Naive thymus-derived CD4-positive, alpha-beta T cell (primary cell): ENCODE measurements at regions not wholly inside any gene's neighbourhood (a gene's known extent, or its start where the extent isn't known, plus 50 kb on each side); places are given as distances from the start of the nearest gene placed in this dataset.

Experiments used
- ATAC-seq: fragments of 150-1000 bp; cut with Tn5 transposase; 2 replicates; pipeline ENCODE4 v1.10.0; 2021; ENCODE audit warnings: mild to moderate bottlenecking, moderate library complexity
- CTCF ChIA-PET: fragments of 350-600 bp; sonication (Branson Sonifier 250); formaldehyde crosslinking; loops from one replicate; lab custom pipeline; 2021; ENCODE audit warnings: antibody characterized with exemption; lab: Charles Lee
- POLR2A ChIA-PET: fragments of 350-600 bp; sonication (Branson Sonifier 250); formaldehyde crosslinking; loops from one replicate; lab custom pipeline; 2021; ENCODE audit warnings: antibody characterized with exemption, inconsistent platforms; lab: Charles Lee
- DNase-seq, 9 donors: peaks; one replicate each; pipeline versions ENCODE4 v3.0.0 to v3.0.0-alpha.2; 2020 to 2022; ENCODE audit warnings: mixed read lengths in 1 of 9
- H3K27ac ChIP-seq: one replicate; pipeline ENCODE4 v1.7.0; 2013; ENCODE audit warnings: mild to moderate bottlenecking, low read depth, low read length, moderate library complexity
- H3K27me3 ChIP-seq, 2 donors: one replicate each; pipeline ENCODE4 v1.7.0; 2013; ENCODE audit warnings: low read length in 2 of 2, mild to moderate bottlenecking in 2 of 2, moderate library complexity in 2 of 2; ENCODE audit not compliant: control insufficient read depth in 2 of 2, insufficient read depth in 2 of 2
- H3K36me3 ChIP-seq, 3 experiments: 1 replicate in 2 of 3; 2 replicates in 1 of 3; pipeline ENCODE4 v1.7.0; 2013; ENCODE audit warnings: low read length in 3 of 3, mild to moderate bottlenecking in 3 of 3, moderate library complexity in 1 of 3; ENCODE audit not compliant: insufficient read depth in 3 of 3, control insufficient read depth in 2 of 3
- H3K4me1 ChIP-seq, 2 donors: one replicate each; pipeline ENCODE4 v1.7.0; 2013; ENCODE audit warnings: low read length in 2 of 2, mild to moderate bottlenecking in 2 of 2, moderate library complexity in 1 of 2; ENCODE audit not compliant: control insufficient read depth in 2 of 2, insufficient read depth in 2 of 2
- H3K4me3 ChIP-seq: 2 replicates; pipeline ENCODE4 v1.7.0; 2013; ENCODE audit warnings: mild to moderate bottlenecking, low read length
- H3K9me3 ChIP-seq, 3 experiments: 1 replicate in 2 of 3; 2 replicates in 1 of 3; pipeline ENCODE4 v1.7.0; 2013; ENCODE audit warnings: low read length in 3 of 3; ENCODE audit not compliant: control insufficient read depth in 2 of 3
- H3K27ac Mint-ChIP-seq, 9 donors: one replicate each; pipeline ENCODE4 v1.8.0; 2020 to 2022; ENCODE audit warnings: mixed read lengths in 9 of 9, mild to moderate bottlenecking in 8 of 9, moderate library complexity in 5 of 9, inconsistent platforms in 2 of 9
- H3K27me3 Mint-ChIP-seq, 5 donors: one replicate each; pipeline ENCODE4 v1.8.0; 2021 to 2022; ENCODE audit warnings: mixed read lengths in 5 of 5, mild to moderate bottlenecking in 1 of 5
- H3K36me3 Mint-ChIP-seq, 5 donors: one replicate each; pipeline ENCODE4 v1.8.0; 2020 to 2022; ENCODE audit warnings: mixed read lengths in 5 of 5, mild to moderate bottlenecking in 3 of 5, inconsistent platforms in 1 of 5
- H3K4me1 Mint-ChIP-seq, 7 donors: one replicate each; pipeline ENCODE4 v1.8.0; 2020 to 2022; ENCODE audit warnings: mixed read lengths in 7 of 7, mild to moderate bottlenecking in 3 of 7, inconsistent platforms in 1 of 7
- H3K4me3 Mint-ChIP-seq, 10 donors: one replicate each; pipeline ENCODE4 v1.8.0; 2020 to 2022; ENCODE audit warnings: mild to moderate bottlenecking in 10 of 10, mixed read lengths in 10 of 10, moderate library complexity in 6 of 10, inconsistent platforms in 2 of 10
- H3K9me3 Mint-ChIP-seq, 11 donors: one replicate each; pipeline ENCODE4 v1.8.0; 2020 to 2022; ENCODE audit warnings: mixed read lengths in 11 of 11, mild to moderate bottlenecking in 4 of 11, inconsistent platforms in 1 of 11, moderate library complexity in 1 of 11
- intact Hi-C, 2 donors: fragments of 100-400 bp; cut with micrococcal nuclease; formaldehyde crosslinking; loops; one replicate each; pipeline ENCODE4 v1.15.1; 2023

- Histone ChIP-seq H3K27me3 (no peaks in the 10 kb centered on the region), H3K9me3 (no peaks in the 10 kb centered on the region), H3K4me1 (no peaks in the 10 kb centered on the region), H3K36me3 (no peaks in the 10 kb centered on the region), H3K27ac (no peak overlapping the region), H3K4me3 (no peak overlapping the region)
- no peak for DNase-seq
- Mint-ChIP-seq H3K9me3 (peaks cover 0 to 14% (median 4%) of the 10 kb centered on the region in 11 donors), H3K4me1 (no peaks in the 10 kb centered on the region), H3K27me3 (peaks cover 10 to 30% (median 20%) of the 10 kb centered on the region in 5 donors), H3K27ac (no peak overlapping the region), H3K36me3 (no peaks in the 10 kb centered on the region), H3K4me3 (no peak overlapping the region)
- intact Hi-C loops = no loop called here
- ChIA-PET POLR2A (no interaction called here), CTCF (no interaction called here)
- no peak for ATAC-seq
Observed at GRCh38 chr10:27392606-27393005, 111.5 kb upstream of the RAB18 start.

- intact Hi-C loops = no loop called here
- no peaks in the 10 kb centered on the region for H3K9me3 ChIP-seq
- no peaks in the 10 kb centered on the region for H3K27me3 ChIP-seq
- Mint-ChIP-seq H3K4me3 (no peak overlapping the region), H3K27ac (no peak overlapping the region), H3K9me3 (peaks cover 0 to 14% (median 4%) of the 10 kb centered on the region in 11 donors), H3K27me3 (peaks cover 8 to 31% (median 20%) of the 10 kb centered on the region in 5 donors), H3K4me1 (no peaks in the 10 kb centered on the region), H3K36me3 (no peaks in the 10 kb centered on the region)
- no peaks in the 10 kb centered on the region for H3K4me1 ChIP-seq
- no peak for DNase-seq
- ATAC-seq = no peak
- ChIA-PET CTCF (no interaction called here), POLR2A (no interaction called here)
- H3K36me3 ChIP-seq = no peaks in the 10 kb centered on the region
- no peak overlapping the region for H3K27ac ChIP-seq
- H3K4me3 ChIP-seq = no peak overlapping the region
Observed at GRCh38 chr10:27391916-27392315, 112.2 kb upstream of the RAB18 start.

GRCh38 chr10:27391325-27391724 is 112.8 kb upstream of the RAB18 start:
- H3K36me3 Mint-ChIP-seq = no peaks in the 10 kb centered on the region
- no peak for DNase-seq
- H3K9me3 Mint-ChIP-seq = peaks cover 0 to 14% (median 4%) of the 10 kb centered on the region in 11 donors
- no peak overlapping the region for H3K27ac Mint-ChIP-seq
- Histone ChIP-seq H3K4me1 (no peaks in the 10 kb centered on the region), H3K27me3 (no peaks in the 10 kb centered on the region), H3K4me3 (no peak overlapping the region), H3K27ac (no peak overlapping the region), H3K36me3 (no peaks in the 10 kb centered on the region), H3K9me3 (no peaks in the 10 kb centered on the region)
- intact Hi-C loops = no loop called here
- ChIA-PET POLR2A (no interaction called here), CTCF (no interaction called here)
- no peak overlapping the region for H3K4me3 Mint-ChIP-seq
- H3K27me3 Mint-ChIP-seq = peaks cover 10 to 37% (median 20%) of the 10 kb centered on the region in 5 donors
- H3K4me1 Mint-ChIP-seq = no peaks in the 10 kb centered on the region
- no peak for ATAC-seq

- no peaks in the 10 kb centered on the region for H3K36me3 Mint-ChIP-seq
- Histone ChIP-seq H3K27me3 (no peaks in the 10 kb centered on the region), H3K27ac (no peak overlapping the region), H3K4me1 (no peaks in the 10 kb centered on the region), H3K4me3 (no peak overlapping the region), H3K9me3 (no peaks in the 10 kb centered on the region), H3K36me3 (no peaks in the 10 kb centered on the region)
- intact Hi-C loops = no loop called here
- POLR2A ChIA-PET = no interaction called here
- DNase-seq (no peak), ATAC-seq (no peak)
- no peak overlapping the region for H3K4me3 Mint-ChIP-seq
- H3K27ac Mint-ChIP-seq = no peak overlapping the region
- CTCF ChIA-PET = no interaction called here
- H3K27me3 Mint-ChIP-seq = peaks cover 15 to 37% (median 20%) of the 10 kb centered on the region in 5 donors
- peaks cover 0 to 14% (median 4%) of the 10 kb centered on the region in 11 donors for H3K9me3 Mint-ChIP-seq
- H3K4me1 Mint-ChIP-seq = no peaks in the 10 kb centered on the region
Observed at GRCh38 chr10:27390681-27391080, 113.4 kb upstream of the RAB18 start.

- CTCF ChIA-PET = no interaction called here
- Mint-ChIP-seq H3K36me3 (no peaks in the 10 kb centered on the region), H3K27ac (no peak overlapping the region), H3K27me3 (peaks cover 20 to 41% (median 29%) of the 10 kb centered on the region in 5 donors), H3K4me3 (no peak overlapping the region), H3K4me1 (no peaks in the 10 kb centered on the region), H3K9me3 (peaks cover 0 to 14% (median 4%) of the 10 kb centered on the region in 11 donors)
- H3K4me1 ChIP-seq = no peaks in the 10 kb centered on the region
- H3K27ac ChIP-seq = no peak overlapping the region
- DNase-seq = no peak
- no peaks in the 10 kb centered on the region for H3K27me3 ChIP-seq
- no peak overlapping the region for H3K4me3 ChIP-seq
- POLR2A ChIA-PET = no interaction called here
- H3K9me3 ChIP-seq = no peaks in the 10 kb centered on the region
- no peak for ATAC-seq
- intact Hi-C loops = no loop called here
- no peaks in the 10 kb centered on the region for H3K36me3 ChIP-seq
Observed at GRCh38 chr10:27388761-27389399, 115.2 kb upstream of the RAB18 start.

- DNase-seq (no peak), ATAC-seq (no peak)
- Mint-ChIP-seq H3K36me3 (peaks cover 0 to 7% (median 0%) of the 10 kb centered on the region in 5 donors), H3K27me3 (peaks cover 17 to 43% (median 25%) of the 10 kb centered on the region in 5 donors), H3K9me3 (peaks cover 0 to 7% (median 3%) of the 10 kb centered on the region in 11 donors), H3K4me1 (no peaks in the 10 kb centered on the region), H3K4me3 (no peak overlapping the region), H3K27ac (no peak overlapping the region)
- Histone ChIP-seq H3K36me3 (no peaks in the 10 kb centered on the region), H3K4me3 (no peak overlapping the region), H3K27me3 (no peaks in the 10 kb centered on the region), H3K27ac (no peak overlapping the region), H3K9me3 (no peaks in the 10 kb centered on the region), H3K4me1 (no peaks in the 10 kb centered on the region)
- POLR2A ChIA-PET = no interaction called here
- intact Hi-C loops = no loop called here
- CTCF ChIA-PET = no interaction called here
Observed at GRCh38 chr10:27383595-27384542, 120.2 kb upstream of the RAB18 start.
